Bronchial epithelial cell (primary cell): ENCODE measurements at regions not wholly inside any gene's neighbourhood (a gene's known extent, or its start where the extent isn't known, plus 50 kb on each side); places are given as distances from the start of the nearest gene placed in this dataset.

ENCODE experiments used
- DNase-seq: peaks from one replicate; pipeline ENCODE4 v3.0.0-alpha.2; 2010; ENCODE audit warnings: low read depth
- FAIRE-seq: peaks from 2 replicates; lab custom pipeline; 2011; peaks lifted over from hg19 to GRCh38; lab: Jason Lieb, UNC
- H3K27me3 ChIP-seq: 2 replicates; pipeline ENCODE4 v1.5.1; 2011; ENCODE audit warnings: low read length; ENCODE audit not compliant: control insufficient read depth, insufficient read depth
- H3K36me3 ChIP-seq: 2 replicates; pipeline ENCODE4 v1.5.1; 2011; ENCODE audit warnings: low read length; ENCODE audit not compliant: control insufficient read depth, insufficient read depth
- H3K4me3 ChIP-seq: 2 replicates; pipeline ENCODE4 v1.5.1; 2011; ENCODE audit warnings: mild to moderate bottlenecking, low read depth, low read length, control low read depth
- CTCF ChIP-seq: IDR thresholded peaks from 2 replicates; pipeline ENCODE4 v1.5.1; 2011; ENCODE audit warnings: mild to moderate bottlenecking, moderate library complexity, low read length, control low read depth, inconsistent platforms; ENCODE audit not compliant: insufficient read depth, severe bottlenecking

GRCh38 chr9:118567861-118568260, 801.4 kb downstream of the BRINP1 start:
- Histone ChIP-seq H3K27me3 (no peaks in the 10 kb centered on the region), H3K4me3 (no peak overlapping the region), H3K36me3 (no peaks in the 10 kb centered on the region)
- FAIRE-seq = no peak
- no peak for TF ChIP-seq CTCF
- DNase-seq = peak; percentile 20

DNA sequence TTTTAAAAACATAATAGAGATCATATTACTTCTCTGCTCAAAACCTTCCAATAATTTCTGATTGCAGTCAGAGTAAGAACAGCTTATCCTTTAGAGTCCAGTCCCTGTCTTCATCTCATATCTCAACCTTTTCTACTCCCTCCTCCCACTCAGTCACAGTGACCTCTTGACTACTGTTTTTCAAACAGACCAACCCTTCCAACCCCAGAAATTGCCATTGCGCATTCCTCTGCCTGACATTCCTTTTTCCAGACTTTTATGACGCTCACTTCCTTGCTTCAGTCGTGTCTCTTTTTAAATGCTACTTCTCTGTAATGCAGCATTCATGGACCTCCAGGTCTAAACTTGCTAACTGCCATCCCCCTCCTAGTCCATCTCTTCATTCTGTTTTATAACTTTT, 800.5 kb downstream of the BRINP1 start:
- DNase-seq = no peak
- Histone ChIP-seq H3K36me3 (no peaks in the 10 kb centered on the region), H3K4me3 (no peak overlapping the region), H3K27me3 (no peaks in the 10 kb centered on the region)
- FAIRE-seq = no peak
- no peak for TF ChIP-seq CTCF

GRCh38 chr9:118569148-118569547, 800.1 kb downstream of the BRINP1 start:
- TF ChIP-seq CTCF = no peak
- H3K27me3 ChIP-seq = no peaks in the 10 kb centered on the region
- FAIRE-seq (no peak), DNase-seq (no peak)
- no peak overlapping the region for H3K4me3 ChIP-seq
- H3K36me3 ChIP-seq = no peaks in the 10 kb centered on the region

DNA sequence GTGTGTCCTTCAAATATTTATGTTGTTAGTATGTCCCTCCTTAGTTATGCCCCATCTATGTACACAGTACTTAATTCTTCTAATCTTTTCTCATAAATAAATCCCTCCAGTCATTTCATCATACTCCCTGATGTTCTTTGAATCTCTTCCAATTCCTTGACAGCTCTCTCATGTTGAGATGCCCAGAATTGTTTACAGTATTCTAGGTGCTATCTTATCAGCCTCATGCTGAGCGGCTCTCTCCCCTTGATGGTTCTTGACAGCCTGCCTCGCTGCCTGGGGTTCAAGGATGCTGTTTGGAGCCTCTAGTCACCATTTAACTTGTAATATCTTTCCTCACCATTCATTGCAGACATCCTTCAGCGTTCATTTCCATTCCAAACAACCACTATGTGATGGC, 799.2 kb downstream of the BRINP1 start:
- Histone ChIP-seq H3K4me3 (no peak overlapping the region), H3K27me3 (no peaks in the 10 kb centered on the region), H3K36me3 (no peaks in the 10 kb centered on the region)
- DNase-seq (no peak), FAIRE-seq (no peak)
- no peak for TF ChIP-seq CTCF

DNA sequence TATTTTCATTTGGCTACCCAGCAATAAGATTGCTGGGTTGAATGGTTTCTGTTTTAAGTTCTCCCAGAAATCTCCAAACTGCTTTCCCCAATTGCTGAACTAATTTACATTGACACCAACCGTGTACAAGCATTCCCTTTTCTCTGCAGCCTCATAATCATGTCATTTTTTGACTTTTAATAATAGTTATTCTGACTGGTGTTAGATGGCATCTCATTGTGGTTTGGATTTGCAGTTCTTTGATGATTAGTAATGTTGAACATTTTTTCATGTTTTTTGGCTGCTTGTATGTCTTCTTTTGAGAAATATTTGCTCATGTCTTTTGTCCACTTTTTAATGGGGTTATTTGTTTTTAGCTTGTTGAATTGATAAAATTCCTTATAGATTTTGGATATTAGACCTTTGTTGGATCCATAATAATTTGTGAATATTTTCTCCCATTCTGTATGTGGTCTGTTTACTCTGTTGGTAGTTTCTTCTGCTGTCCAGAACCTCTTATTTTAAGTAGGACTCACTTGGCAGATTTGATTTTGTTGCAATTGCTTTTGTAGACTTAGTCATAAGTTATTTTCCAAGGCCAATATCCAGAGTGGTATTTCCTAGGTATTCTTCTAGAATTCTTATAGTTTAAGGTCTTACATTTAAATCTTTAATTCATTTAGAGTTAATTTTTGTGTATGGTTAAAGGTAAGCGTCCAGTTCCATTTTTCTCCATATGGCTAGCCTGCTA, 793.7 kb downstream of the BRINP1 start:
- no peak for FAIRE-seq
- no peaks in the 10 kb centered on the region for H3K27me3 ChIP-seq
- no peak overlapping the region for H3K4me3 ChIP-seq
- no peaks in the 10 kb centered on the region for H3K36me3 ChIP-seq
- DNase-seq = no peak
- TF ChIP-seq CTCF = no peak

DNA sequence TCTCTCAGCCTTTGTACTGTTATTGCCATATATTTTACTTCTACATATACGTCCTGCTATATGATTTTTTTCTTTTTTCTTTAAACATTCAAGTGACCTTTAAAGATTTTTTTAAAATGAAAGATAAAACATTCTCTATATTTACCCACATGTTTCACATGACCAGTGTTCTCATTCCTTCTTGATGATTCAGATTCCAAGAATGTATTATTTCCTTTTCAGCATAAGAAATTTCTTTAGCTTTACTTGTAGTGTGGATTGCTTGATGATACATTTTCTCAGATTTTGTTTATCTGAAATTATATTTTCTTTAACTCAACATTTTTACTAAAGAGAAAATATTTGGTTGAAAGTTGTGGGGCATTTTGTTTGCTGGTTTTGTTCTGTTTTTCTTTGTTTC, 792.1 kb downstream of the BRINP1 start:
- FAIRE-seq = no peak
- Histone ChIP-seq H3K4me3 (no peak overlapping the region), H3K36me3 (no peaks in the 10 kb centered on the region), H3K27me3 (no peaks in the 10 kb centered on the region)
- DNase-seq = peak; percentile 76
- TF ChIP-seq CTCF = no peak
